HG02973 (cell line): ENCODE measurements at regions not wholly inside any gene's neighbourhood (a gene's known extent, or its start where the extent isn't known, plus 50 kb on each side); places are given as distances from the start of the nearest gene placed in this dataset.
"Not testable (repeated sequence)": the region's sequence is repeated elsewhere in the genome, so short reads cannot be mapped to it uniquely, and the experiment has no call there.

Experiments
- ATAC-seq: cut with Tn5 transposase; IDR thresholded peaks from one replicate; pipeline ENCODE4 v1.9.1; 2021; ENCODE audit warnings: moderate library complexity; ENCODE audit not compliant: unreplicated experiment

- ATAC-seq: no peak
Observed at GRCh38 chr5:56632199-56632598, 183.2 kb upstream of the MAP3K1 start.

- no peak for ATAC-seq
Observed at GRCh38 chr5:56631719-56632118, 183.6 kb upstream of the MAP3K1 start.

- not testable (repeated sequence) for ATAC-seq
Observed at GRCh38 chr5:56628616-56629015, 186.7 kb upstream of the MAP3K1 start.

GRCh38 chr5:56625541-56625940 lies 189.8 kb upstream of the MAP3K1 start:
- no peak for ATAC-seq

GRCh38 chr5:56624751-56625150 lies 190.6 kb upstream of the MAP3K1 start:
- no peak for ATAC-seq

GRCh38 chr5:56622141-56622540 lies 193.2 kb upstream of the MAP3K1 start:
- ATAC-seq: no peak

- ATAC-seq: no peak
Observed at GRCh38 chr5:56620903-56621677, 194.3 kb upstream of the MAP3K1 start.

- no peak for ATAC-seq
Observed at GRCh38 chr5:56617998-56618397, 197.4 kb upstream of the MAP3K1 start.

- ATAC-seq: no peak
Observed at GRCh38 chr5:56616454-56617160, 198.7 kb upstream of the MAP3K1 start.

- ATAC-seq: no peak
Observed at GRCh38 chr5:56615361-56616153, 199.8 kb upstream of the MAP3K1 start.

- no peak for ATAC-seq
Observed at GRCh38 chr5:56612759-56613158, 202.6 kb upstream of the MAP3K1 start.

- no peak for ATAC-seq
Observed at GRCh38 chr5:56612353-56612752, 203.0 kb upstream of the MAP3K1 start.

- no peak for ATAC-seq
Observed at GRCh38 chr5:56610093-56610698, 205.2 kb upstream of the MAP3K1 start.

GRCh38 chr5:56608217-56608925 lies 207.0 kb upstream of the MAP3K1 start:
- no peak for ATAC-seq

GRCh38 chr5:56607551-56607950 lies 207.8 kb upstream of the MAP3K1 start:
- no peak for ATAC-seq

GRCh38 chr5:56607074-56607473 lies 208.3 kb upstream of the MAP3K1 start:
- no peak for ATAC-seq

- ATAC-seq: no peak
Observed at GRCh38 chr5:56606192-56606591, 209.2 kb upstream of the MAP3K1 start.

- ATAC-seq: no peak
Observed at GRCh38 chr5:56605231-56605630, 210.1 kb upstream of the MAP3K1 start.

GRCh38 chr5:56601641-56602071 lies 213.7 kb upstream of the MAP3K1 start:
- ATAC-seq: no peak

- no peak for ATAC-seq
Observed at GRCh38 chr5:56598941-56599340, 216.4 kb upstream of the MAP3K1 start.

GRCh38 chr5:56596155-56596554 lies 219.2 kb upstream of the MAP3K1 start:
- ATAC-seq: no peak
